ENCODE measurements at regions not wholly inside any gene's neighbourhood (a gene's known extent, or its start where the extent isn't known, plus 50 kb on each side); places are given as distances from the start of the nearest gene placed in this dataset.
"Not testable (repeated sequence)": the region's sequence is repeated elsewhere in the genome, so short reads cannot be mapped to it uniquely, and the experiment has no call there.

DNA sequence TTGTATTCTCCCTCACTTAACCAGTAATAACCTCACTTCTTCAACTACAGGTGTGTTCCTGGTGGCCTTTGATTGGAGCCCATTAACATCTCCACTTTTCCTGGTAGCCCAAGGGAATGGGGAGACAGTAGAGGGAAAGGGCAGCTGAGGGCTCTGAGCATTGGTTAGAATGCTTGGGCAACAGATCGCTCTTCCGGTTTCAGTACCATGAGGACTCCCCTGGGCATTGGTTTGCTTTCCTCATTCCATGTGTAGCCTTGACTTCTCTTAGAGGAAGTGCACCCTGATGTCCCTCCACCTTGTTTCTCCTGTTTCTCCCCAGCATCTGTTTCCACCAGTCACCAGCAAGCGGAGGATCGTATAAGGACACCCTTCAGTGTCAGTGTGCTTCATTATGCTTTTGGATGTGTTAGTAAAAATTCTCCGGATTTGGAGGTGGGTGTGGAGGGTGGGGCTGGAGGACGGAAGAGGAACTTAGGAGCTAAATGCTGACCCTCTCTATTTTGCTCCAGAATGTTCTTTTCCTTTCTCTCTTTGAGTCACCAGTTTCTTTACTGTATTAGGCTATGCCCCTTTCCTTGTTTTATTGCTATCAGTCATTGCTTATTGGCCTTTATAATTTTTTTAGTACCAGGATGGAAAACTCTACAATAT is 50.6 kb upstream of the ZNG1B start:
- not testable (repeated sequence) for DNase-seq (ENCODE audit: low read depth); H3K4me3 ChIP-seq (ENCODE audit: control insufficient read depth, low read depth, low read length)

DNA sequence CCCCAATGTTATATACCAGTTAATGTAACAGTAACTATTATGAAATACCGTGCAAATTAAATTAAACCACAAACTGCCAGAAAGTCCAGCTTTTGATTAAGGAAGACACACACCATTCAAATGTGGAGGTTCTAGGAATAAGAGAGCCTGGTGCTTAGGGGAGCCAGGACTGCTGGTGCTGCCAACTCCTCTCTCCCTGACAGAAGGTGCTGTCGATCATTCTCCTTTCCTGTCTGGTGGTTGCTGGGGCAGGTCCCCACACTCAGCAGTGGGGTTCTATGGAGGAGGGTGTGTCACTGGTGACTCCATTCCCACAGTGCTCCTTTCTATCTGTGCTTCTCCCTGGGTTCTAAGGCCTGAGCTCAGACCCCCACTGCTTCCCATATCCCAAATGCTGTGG is 57.9 kb upstream of the ZNG1B start:
- not testable (repeated sequence) for H3K4me3 ChIP-seq (ENCODE audit: control insufficient read depth, low read depth, low read length); DNase-seq (ENCODE audit: low read depth)

DNA sequence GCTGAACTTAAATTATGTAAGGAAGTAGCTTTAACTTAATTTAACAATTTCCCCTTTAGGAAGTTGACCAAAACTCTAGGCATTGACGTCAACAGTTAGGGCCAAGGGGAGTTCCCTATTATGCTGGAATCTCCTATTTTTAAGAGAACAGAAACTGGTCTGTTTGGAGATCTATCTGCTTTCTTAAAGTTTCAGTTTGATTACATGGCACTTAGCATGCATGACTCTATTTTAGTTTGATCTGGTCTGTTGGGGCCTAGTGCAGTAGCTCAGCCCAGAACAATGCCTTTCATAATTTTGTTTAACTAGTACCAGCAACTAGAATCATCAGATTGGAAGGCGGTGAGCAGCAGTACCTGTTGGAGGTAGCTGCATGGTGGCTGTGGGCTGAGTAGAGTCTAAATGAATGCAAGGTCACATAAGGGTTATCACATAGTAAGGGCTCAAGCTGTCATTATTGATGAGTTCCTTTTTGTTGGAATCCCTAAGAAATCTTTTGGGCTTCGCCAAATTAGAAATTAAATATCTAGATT is 60.5 kb upstream of the ZNG1B start:
- no peak for DNase-seq (ENCODE audit: low read depth)
- TF ChIP-seq, protein P1, sequence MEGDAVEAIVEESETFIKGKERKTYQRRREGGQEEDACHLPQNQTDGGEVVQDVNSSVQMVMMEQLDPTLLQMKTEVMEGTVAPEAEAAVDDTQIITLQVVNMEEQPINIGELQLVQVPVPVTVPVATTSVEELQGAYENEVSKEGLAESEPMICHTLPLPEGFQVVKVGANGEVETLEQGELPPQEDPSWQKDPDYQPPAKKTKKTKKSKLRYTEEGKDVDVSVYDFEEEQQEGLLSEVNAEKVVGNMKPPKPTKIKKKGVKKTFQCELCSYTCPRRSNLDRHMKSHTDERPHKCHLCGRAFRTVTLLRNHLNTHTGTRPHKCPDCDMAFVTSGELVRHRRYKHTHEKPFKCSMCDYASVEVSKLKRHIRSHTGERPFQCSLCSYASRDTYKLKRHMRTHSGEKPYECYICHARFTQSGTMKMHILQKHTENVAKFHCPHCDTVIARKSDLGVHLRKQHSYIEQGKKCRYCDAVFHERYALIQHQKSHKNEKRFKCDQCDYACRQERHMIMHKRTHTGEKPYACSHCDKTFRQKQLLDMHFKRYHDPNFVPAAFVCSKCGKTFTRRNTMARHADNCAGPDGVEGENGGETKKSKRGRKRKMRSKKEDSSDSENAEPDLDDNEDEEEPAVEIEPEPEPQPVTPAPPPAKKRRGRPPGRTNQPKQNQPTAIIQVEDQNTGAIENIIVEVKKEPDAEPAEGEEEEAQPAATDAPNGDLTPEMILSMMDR (IDR thresholded peaks at IDR 0.05; ENCODE audit: control insufficient read depth, insufficient read depth, low read depth, low read length, missing control alignments), result no peak
- no peak overlapping the region for H3K4me3 ChIP-seq (ENCODE audit: control insufficient read depth, low read depth, low read length)

DNA sequence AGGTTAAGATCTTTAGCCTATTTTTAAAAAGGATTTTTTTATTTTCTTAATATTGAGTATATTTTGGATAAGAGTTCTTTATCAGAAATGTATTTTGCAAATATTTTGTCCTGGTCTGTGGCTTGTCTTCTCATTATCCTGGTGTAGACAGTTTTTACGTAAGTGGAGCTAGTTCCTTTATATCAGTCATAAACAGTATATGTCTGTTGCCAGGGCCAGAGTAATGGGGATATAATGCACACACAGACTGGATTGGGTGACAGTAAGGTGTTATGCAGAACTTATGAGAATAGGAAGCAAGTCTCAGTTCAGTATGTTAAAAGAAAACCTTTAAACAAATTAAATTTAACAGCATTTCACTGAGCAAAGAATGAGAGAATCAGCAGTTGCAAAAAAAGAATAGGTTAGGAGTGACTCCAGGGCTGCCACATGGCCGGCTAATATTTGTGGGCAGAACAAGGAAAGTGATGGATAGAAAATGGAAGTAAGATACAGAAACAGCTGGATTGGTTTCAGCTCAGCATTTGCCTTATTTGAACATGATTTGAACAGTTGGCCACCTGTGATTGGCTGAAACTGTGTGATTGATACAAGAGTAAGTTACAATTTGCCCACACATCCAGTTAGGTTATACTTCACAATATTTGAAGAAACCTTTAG is 61.1 kb upstream of the ZNG1B start:
- DNase-seq (ENCODE audit: low read depth), result no peak
- no peak overlapping the region for H3K4me3 ChIP-seq (ENCODE audit: control insufficient read depth, low read depth, low read length)
- TF ChIP-seq, protein P1 (IDR thresholded peaks at IDR 0.05; ENCODE audit: control insufficient read depth, insufficient read depth, low read depth, low read length, missing control alignments), result no peak

DNA sequence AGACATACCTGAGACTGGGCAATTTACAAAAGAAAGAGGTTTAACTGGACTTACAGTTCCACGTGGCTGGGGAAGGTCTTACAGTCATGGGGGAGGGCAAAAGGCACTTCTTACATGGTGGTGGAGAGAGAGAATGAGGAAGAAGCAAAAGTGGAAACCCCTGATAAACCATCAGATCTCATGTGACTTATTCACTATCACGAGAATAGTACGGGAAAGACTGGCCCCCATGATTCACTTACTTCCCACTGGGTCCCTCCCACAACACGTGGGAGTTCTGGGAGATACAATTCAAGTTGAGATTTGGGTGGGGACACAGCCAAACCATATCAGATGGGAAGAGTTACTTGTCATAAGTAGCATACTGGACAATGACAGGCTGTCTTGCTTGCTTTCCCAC is 62.6 kb upstream of the ZNG1B start:
- not testable (repeated sequence) for H3K4me3 ChIP-seq (ENCODE audit: control insufficient read depth, low read depth, low read length); DNase-seq (ENCODE audit: low read depth)

DNA sequence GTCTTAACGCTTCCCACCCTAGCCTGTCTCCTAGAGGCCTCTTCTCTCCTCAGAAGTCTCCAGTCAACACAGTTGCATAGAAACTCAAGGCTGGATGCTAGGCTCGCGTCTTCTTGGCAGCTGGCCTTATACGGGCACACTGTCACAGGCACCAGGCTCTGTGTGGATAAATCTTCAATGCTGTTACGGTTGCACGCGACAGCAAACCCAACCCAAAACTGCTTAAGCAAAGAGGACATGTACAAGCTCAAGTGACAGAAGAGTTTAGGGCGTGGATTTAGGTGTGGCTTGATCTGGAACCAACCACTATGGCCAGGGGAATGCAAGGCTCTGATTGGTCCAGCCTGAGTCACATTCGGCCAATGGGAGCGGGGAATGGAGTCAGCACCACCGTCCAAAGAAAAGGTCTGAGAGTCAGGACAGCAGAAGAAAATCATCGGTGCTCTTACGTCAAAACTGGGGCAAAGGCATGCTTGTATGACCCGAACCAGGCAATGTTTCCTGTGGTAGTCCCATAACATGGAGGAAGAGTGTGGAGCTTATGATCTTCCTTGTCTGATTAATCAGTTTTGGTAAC is 65.1 kb upstream of the ZNG1B start:
- H3K4me3 ChIP-seq (ENCODE audit: control insufficient read depth, low read depth, low read length); DNase-seq (ENCODE audit: low read depth): not testable (repeated sequence)

DNA sequence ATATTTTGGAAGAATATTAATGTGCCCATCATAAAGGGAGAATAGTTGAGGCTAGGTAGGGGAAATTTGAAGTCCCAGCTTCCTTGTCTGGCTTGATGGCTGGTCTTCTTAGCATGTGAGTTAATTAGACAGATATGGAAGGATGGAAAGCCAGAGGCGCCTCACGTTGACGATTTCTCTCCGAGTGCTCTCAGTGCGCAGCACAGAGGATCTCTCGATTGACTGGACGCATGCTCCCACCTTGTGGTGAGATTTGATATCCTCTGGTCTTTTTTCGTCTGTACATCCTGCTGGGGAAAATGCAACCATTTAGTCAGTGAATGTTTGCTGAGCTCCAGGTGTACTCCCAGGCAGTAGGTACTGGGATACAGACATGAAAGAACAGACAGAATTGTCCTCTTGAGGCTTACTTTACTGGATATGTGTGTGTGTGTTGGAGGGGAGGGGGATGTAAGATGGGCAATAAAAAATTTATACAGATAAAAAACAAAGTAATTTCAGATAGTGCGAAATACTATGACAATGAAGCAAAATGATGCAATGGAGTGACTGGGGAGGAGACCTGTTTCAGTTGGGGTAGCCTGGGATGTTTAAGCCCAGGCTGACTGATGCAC is 66.9 kb upstream of the ZNG1B start:
- TF ChIP-seq, protein P1 (IDR thresholded peaks at IDR 0.05; ENCODE audit: control insufficient read depth, insufficient read depth, low read depth, low read length, missing control alignments), result peak; percentile 69
- H3K4me3 ChIP-seq (ENCODE audit: control insufficient read depth, low read depth, low read length), result no peak overlapping the region
- DNase-seq (ENCODE audit: low read depth), result peak; percentile 37

DNA sequence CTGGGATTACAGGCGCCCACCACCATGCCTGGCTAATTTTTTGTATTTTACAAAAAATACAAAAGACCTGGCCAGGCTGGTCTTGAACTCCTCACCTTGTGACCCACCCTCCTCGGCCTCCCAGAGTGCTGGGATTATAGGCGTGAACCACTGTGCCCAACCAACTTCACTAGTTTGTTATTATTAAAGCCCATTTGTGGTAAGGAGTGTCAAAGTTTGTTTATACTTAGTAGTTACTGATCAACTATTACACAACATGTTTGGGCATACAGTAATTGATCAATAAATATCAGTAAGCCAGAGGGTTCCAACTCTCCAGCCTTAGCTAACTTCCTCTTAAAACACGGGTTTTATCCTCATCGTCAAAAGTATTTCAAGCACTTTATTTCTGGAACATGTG is 67.5 kb upstream of the ZNG1B start:
- no peak overlapping the region for H3K4me3 ChIP-seq (ENCODE audit: control insufficient read depth, low read depth, low read length)
- DNase-seq (ENCODE audit: low read depth), result no peak
- TF ChIP-seq, protein P1 (IDR thresholded peaks at IDR 0.05; ENCODE audit: control insufficient read depth, insufficient read depth, low read depth, low read length, missing control alignments), result no peak

DNA sequence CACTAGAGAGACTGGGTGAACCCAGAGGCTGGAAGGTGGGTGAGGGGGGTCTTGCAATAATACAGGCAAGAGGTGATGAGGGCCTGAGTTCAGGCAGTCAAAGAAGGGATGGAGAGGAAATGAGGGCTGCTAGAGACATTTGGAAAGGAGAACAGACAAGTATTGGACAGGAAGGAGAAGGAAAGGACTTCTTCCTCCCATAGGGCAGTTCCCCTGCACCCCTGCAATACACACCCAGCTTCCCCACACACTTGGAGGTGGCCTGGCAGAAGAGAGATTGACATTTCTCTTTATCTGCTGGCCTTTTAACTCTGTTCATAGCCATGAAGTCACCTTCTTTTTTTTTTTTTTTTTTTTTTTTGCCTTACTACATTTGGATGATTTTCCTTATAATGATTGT is 68.9 kb upstream of the ZNG1B start:
- not testable (repeated sequence) for DNase-seq (ENCODE audit: low read depth); H3K4me3 ChIP-seq (ENCODE audit: control insufficient read depth, low read depth, low read length)

DNA sequence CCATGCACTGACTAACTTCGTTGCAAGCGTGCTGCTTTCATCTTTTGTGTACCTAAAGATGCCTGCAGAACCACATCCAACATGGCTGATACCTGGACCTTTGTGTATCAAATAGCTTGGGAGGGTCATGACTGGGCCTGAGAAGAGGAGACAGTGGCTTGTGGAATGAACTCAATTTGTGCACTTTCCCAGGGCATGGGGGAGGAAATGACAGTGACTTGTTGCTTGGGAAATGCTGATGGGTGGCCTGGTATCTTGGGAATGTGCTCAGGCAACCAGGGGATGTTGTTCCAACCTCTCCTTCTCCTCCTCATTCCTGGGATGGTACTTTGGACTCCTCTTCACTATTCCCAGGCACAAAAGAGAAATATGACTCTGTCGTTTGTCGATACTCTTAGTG is 70.7 kb upstream of the ZNG1B start:
- not testable (repeated sequence) for H3K4me3 ChIP-seq (ENCODE audit: control insufficient read depth, low read depth, low read length); DNase-seq (ENCODE audit: low read depth)

DNA sequence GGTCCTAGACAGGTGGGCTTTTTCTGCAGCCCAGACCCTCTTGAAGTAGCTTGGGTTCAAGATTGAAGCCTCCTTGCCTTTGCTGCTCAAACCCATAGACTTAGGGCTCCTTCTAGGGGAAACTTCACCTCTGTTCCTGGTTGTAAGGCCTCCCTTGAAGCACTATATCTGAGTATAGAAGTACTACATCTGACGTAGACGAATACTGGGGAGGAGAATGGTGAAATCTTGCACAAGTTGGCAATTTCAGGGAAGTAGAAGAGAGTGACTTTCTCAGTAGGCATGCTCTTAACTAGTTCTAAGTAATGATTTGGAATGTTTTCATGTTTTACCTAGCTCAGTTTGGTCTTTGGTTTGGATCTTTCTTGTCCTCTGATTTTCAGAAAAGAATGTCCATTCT is 71.7 kb upstream of the ZNG1B start:
- not testable (repeated sequence) for H3K4me3 ChIP-seq (ENCODE audit: control insufficient read depth, low read depth, low read length); DNase-seq (ENCODE audit: low read depth)

DNA sequence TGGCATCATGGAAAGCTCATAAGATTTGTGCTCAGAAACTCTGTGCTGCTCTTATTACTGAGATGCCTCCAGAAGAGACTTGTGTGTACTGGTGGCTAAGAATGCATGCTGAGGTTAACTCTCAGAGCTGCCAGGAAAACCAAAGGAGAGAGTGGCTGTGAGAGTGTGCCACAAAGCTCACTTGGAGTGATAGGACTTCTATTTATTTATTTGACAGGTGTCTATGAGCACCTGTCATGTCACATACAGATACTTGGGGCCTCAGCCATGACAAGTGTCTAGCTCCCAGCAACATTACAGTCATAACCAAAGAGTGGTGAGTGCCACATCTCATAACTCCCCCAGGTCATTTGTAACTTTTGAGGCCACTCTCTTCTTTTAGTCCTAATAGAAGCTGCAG is 72.2 kb upstream of the ZNG1B start:
- DNase-seq (ENCODE audit: low read depth); H3K4me3 ChIP-seq (ENCODE audit: control insufficient read depth, low read depth, low read length): not testable (repeated sequence)
